ENCODE measurements at regions not wholly inside any gene's neighbourhood (a gene's known extent, or its start where the extent isn't known, plus 50 kb on each side); places are given as distances from the start of the nearest gene placed in this dataset.

DNA sequence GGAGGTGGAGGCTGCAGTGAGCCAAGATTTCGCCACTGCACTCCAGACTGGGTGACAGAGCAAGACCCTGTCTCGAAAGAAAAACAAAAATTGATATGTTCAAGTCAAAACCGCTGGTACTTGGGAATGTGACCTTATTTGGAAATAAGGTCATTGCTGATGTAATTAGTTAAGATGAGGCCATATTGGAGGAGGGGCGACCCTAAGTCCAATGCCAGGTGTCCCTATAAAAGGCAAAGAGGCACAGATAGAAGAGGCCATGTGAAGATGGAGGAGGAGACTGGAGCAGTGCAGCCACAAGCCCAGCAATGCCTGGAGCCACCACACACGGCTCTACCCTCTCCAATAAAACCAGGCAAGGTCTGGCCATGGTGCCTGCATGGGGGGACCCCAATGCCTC lies 50.8 kb upstream of the JPH3 start:
- Histone ChIP-seq H3K14ac (replicated peaks; ENCODE audit: low read depth, low read length) (no peak overlapping the region), H3K36me3 (ENCODE audit: control insufficient read depth, insufficient read depth, low read length) (no peaks in the 10 kb centered on the region), H3K9ac (ENCODE audit: low read depth, low read length) (no peak overlapping the region), H2AK5ac (ENCODE audit: low read depth, low read length) (no peak overlapping the region), H3K4me3 (ENCODE audit: insufficient read depth, low read depth, low read length) (no peak overlapping the region), H2BK20ac (ENCODE audit: low read depth, low read length) (no peak overlapping the region), H3K27ac (ENCODE audit: insufficient read depth, low read length) (no peak overlapping the region), H3K4ac (ENCODE audit: low read depth, low read length) (no peak overlapping the region), H3K4me1 (ENCODE audit: control insufficient read depth, insufficient read depth, low read length) (peaks cover 1% of the 10 kb centered on the region; the same call in 1 of the 2 replicates), H2AK9ac (replicated peaks; ENCODE audit: low read depth, low read length, poor library complexity) (no peak overlapping the region), H2BK15ac (ENCODE audit: low read depth, low read length) (no peak overlapping the region), H2BK120ac (ENCODE audit: low read depth, low read length) (no peak overlapping the region), H2BK5ac (ENCODE audit: low read depth, low read length, poor library complexity, severe bottlenecking) (no peak overlapping the region), H3K23ac (ENCODE audit: low read depth, low read length) (no peak overlapping the region), H4K5ac (ENCODE audit: low read depth, low read length) (no peak overlapping the region), H3K27me3 (ENCODE audit: control insufficient read depth, insufficient read depth, low read length) (peaks cover 24% of the 10 kb centered on the region; the same call in 1 of the 2 replicates), H3K4me2 (ENCODE audit: low read depth, low read length) (no peak overlapping the region), H4K8ac (ENCODE audit: low read depth in 2 of 2, low read length in 2 of 2) (no peak overlapping the region), H4K91ac (ENCODE audit: insufficient read depth, low read depth, low read length) (no peak overlapping the region), H3K79me1 (ENCODE audit: low read depth in 1 of 2, low read length in 2 of 2) (no peaks in the 10 kb centered on the region), H3K56ac (ENCODE audit: extremely low read depth, insufficient read depth, low read length) (no peak overlapping the region), H4K20me1 (ENCODE audit: insufficient read depth, low read length) (peaks cover 5% of the 10 kb centered on the region; the same call in 1 of the 2 replicates), H3K9me3 (ENCODE audit: control insufficient read depth, insufficient read depth, low read length) (no peaks in the 10 kb centered on the region; the same call in 1 of the 2 replicates), H2AFZ (replicated peaks; ENCODE audit: low read length, poor library complexity) (no peak overlapping the region), H3K18ac (ENCODE audit: low read depth, low read length) (no peak overlapping the region), H3K9me1 (ENCODE audit: insufficient read depth, low read length) (0 out of 2 replicates have a peak, but pooled peaks cover 2% of the 10 kb centered on the region)
- POLR2A ChIA-PET (ENCODE audit: unreplicated experiment), result no interaction called here
- 60% methylated on average over 3 of the region's 5 CpGs; no CpG with 5 or more reads in 1 of the 2 experiments for WGBS, 2 experiments (ENCODE audit: extremely low coverage in 2 of 2, insufficient read length in 1 of 2)
- dilution Hi-C loops (cut with HindIII; ENCODE audit: low sequenced_read_pairs, unreplicated experiment), result no loop called here
- CTCF ChIA-PET, result no interaction called here
- no TSS peak for BruUV-seq (replicated peaks)
- in situ Hi-C loops (cut with MboI; ENCODE audit: low sequenced_read_pairs), result no loop called here
- intact Hi-C loops (cut with micrococcal nuclease), result loop anchor here (2.0 kb wide), 1 partner anchor 83 kb away; no protein-coding TSS in a partner anchor
- ATAC-seq (ENCODE audit: low read depth), result no peak
- no peak for DNase-seq
- no peak for TF ChIP-seq CEBPB (IDR thresholded peaks at IDR 0.05; ENCODE audit: low read depth, low read length)
- no peak for TF ChIP-seq FOS (IDR thresholded peaks at IDR 0.05; ENCODE audit: low read depth, low read length)
- TF ChIP-seq SMC3 (IDR thresholded peaks at IDR 0.05; ENCODE audit: low read depth, low read length), result no peak

Measured in IMR-90 (cell line).